HG03045 (cell line): ENCODE measurements at regions not wholly inside any gene's neighbourhood (a gene's known extent, or its start where the extent isn't known, plus 50 kb on each side); places are given as distances from the start of the nearest gene placed in this dataset.
"Not testable (repeated sequence)": the region's sequence is repeated elsewhere in the genome, so short reads cannot be mapped to it uniquely, and the experiment has no call there.

Experiments used
- ATAC-seq: cut with Tn5 transposase; IDR thresholded peaks from one replicate; pipeline ENCODE4 v1.9.1; 2021; ENCODE audit warnings: mild to moderate bottlenecking, moderate library complexity; ENCODE audit not compliant: unreplicated experiment

- ATAC-seq: no peak
Observed at GRCh38 chr1:104018922-104019674, 269.4 kb downstream of the AMY1C start.

- no peak for ATAC-seq
Observed at GRCh38 chr1:104019675-104020049, 270.0 kb downstream of the AMY1C start.

GRCh38 chr1:104028416-104029035 lies 278.8 kb downstream of the AMY1C start:
- ATAC-seq: no peak

GRCh38 chr1:104029456-104029970 lies 279.8 kb downstream of the AMY1C start:
- ATAC-seq: no peak

- no peak for ATAC-seq
Observed at GRCh38 chr1:104056786-104057185, 307.1 kb downstream of the AMY1C start.

- ATAC-seq: not testable (repeated sequence)
Observed at GRCh38 chr1:104057219-104057898, 307.7 kb downstream of the AMY1C start.

GRCh38 chr1:104061637-104062036 lies 311.9 kb downstream of the AMY1C start:
- ATAC-seq: not testable (repeated sequence)

GRCh38 chr1:104064399-104064798 lies 314.7 kb downstream of the AMY1C start:
- no peak for ATAC-seq

GRCh38 chr1:104072915-104073371 lies 323.2 kb downstream of the AMY1C start:
- no peak for ATAC-seq

GRCh38 chr1:104073463-104073902 lies 323.8 kb downstream of the AMY1C start:
- no peak for ATAC-seq

- no peak for ATAC-seq
Observed at GRCh38 chr1:104082221-104082620, 332.5 kb downstream of the AMY1C start.

GRCh38 chr1:104084380-104084779 lies 334.7 kb downstream of the AMY1C start:
- no peak for ATAC-seq

- ATAC-seq: no peak
Observed at GRCh38 chr1:104092698-104093097, 343.0 kb downstream of the AMY1C start.

- no peak for ATAC-seq
Observed at GRCh38 chr1:104098837-104099236, 349.1 kb downstream of the AMY1C start.

- no peak for ATAC-seq
Observed at GRCh38 chr1:104100115-104100514, 350.4 kb downstream of the AMY1C start.

- ATAC-seq: no peak
Observed at GRCh38 chr1:104105465-104105864, 355.8 kb downstream of the AMY1C start.

- ATAC-seq: no peak
Observed at GRCh38 chr1:104120525-104120924, 370.8 kb downstream of the AMY1C start.

- no peak for ATAC-seq
Observed at GRCh38 chr1:104121271-104121670, 371.6 kb downstream of the AMY1C start.

GRCh38 chr1:104125266-104125665 lies 375.6 kb downstream of the AMY1C start:
- ATAC-seq: no peak

- no peak for ATAC-seq
Observed at GRCh38 chr1:104125970-104126369, 376.3 kb downstream of the AMY1C start.

- no peak for ATAC-seq
Observed at GRCh38 chr1:104132382-104132973, 382.8 kb downstream of the AMY1C start.
